ENCODE measurements at regions not wholly inside any gene's neighbourhood (a gene's known extent, or its start where the extent isn't known, plus 50 kb on each side); places are given as distances from the start of the nearest gene placed in this dataset.

DNA sequence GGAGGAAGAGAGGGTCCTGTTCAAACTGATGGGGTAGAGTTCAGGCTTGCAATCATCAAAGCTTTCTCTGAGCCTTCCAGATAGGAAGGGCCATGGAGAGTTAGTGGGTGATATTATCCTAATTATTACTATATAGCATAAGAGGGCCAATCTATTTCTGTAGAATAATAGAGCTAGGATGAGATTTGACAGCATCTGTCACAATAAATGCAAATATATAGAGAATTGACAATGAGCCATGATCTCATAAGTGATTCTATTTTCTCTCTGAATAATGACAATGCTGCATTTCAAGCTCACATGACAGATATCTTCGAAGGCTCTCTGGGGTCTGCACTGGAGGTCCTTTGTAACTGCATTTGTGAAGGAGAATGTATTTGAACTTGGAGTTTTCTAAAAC, 521.9 kb upstream of the CELF4 start:
- Histone ChIP-seq H3K4me1 (no peaks in the 10 kb centered on the region), H3K27ac (no peak overlapping the region), H3K9me3 (no peaks in the 10 kb centered on the region), H3K27me3 (no peaks in the 10 kb centered on the region), H3K36me3 (no peaks in the 10 kb centered on the region), H3K4me3 (no peak overlapping the region)
- WGBS, 2 donors, result 60 to 65% methylated on average over 1 of the region's 1 CpG
- ATAC-seq (ENCODE audit: low FRiP score in 2 of 2) (no peak), DNase-seq (no peak)
- TF ChIP-seq POLR2A (IDR thresholded peaks at IDR 0.05) (no peak), POLR2AphosphoS5 (IDR thresholded peaks at IDR 0.05) (no peak), EP300 (IDR thresholded peaks at IDR 0.05) (no peak)
- TF ChIP-seq, protein P1, sequence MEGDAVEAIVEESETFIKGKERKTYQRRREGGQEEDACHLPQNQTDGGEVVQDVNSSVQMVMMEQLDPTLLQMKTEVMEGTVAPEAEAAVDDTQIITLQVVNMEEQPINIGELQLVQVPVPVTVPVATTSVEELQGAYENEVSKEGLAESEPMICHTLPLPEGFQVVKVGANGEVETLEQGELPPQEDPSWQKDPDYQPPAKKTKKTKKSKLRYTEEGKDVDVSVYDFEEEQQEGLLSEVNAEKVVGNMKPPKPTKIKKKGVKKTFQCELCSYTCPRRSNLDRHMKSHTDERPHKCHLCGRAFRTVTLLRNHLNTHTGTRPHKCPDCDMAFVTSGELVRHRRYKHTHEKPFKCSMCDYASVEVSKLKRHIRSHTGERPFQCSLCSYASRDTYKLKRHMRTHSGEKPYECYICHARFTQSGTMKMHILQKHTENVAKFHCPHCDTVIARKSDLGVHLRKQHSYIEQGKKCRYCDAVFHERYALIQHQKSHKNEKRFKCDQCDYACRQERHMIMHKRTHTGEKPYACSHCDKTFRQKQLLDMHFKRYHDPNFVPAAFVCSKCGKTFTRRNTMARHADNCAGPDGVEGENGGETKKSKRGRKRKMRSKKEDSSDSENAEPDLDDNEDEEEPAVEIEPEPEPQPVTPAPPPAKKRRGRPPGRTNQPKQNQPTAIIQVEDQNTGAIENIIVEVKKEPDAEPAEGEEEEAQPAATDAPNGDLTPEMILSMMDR (IDR thresholded peaks at IDR 0.05), result no peak

DNA sequence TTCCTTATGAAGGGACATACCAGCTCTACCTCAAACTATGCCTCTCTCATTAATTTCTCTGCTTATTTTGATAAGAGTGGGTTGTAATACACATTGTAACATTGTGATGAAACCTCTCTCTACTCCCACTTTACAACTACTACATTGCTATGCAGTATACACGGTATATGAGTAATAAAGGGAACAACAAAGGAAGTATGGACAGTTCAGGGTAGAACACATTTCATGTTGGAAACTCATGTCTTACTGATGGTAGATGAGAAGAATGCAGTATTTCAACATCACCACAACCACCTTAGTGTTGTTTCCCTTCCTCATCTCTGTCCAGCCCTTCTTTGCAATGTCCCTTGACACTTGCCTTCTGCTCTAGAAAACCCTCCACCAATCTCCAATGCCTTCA, 515.9 kb upstream of the CELF4 start:
- Histone ChIP-seq H3K4me1 (no peaks in the 10 kb centered on the region), H3K9me3 (no peaks in the 10 kb centered on the region), H3K4me3 (no peak overlapping the region), H3K36me3 (no peaks in the 10 kb centered on the region), H3K27ac (no peak overlapping the region), H3K27me3 (no peaks in the 10 kb centered on the region)
- 57 to 88% methylated on average over 1 of the region's 1 CpG for WGBS, 2 donors
- TF ChIP-seq POLR2A (IDR thresholded peaks at IDR 0.05) (no peak), POLR2AphosphoS5 (IDR thresholded peaks at IDR 0.05) (no peak), EP300 (IDR thresholded peaks at IDR 0.05) (no peak)
- TF ChIP-seq, protein P1 (IDR thresholded peaks at IDR 0.05), result no peak
- no peak for ATAC-seq (ENCODE audit: low FRiP score in 2 of 2)
- no peak for DNase-seq

DNA sequence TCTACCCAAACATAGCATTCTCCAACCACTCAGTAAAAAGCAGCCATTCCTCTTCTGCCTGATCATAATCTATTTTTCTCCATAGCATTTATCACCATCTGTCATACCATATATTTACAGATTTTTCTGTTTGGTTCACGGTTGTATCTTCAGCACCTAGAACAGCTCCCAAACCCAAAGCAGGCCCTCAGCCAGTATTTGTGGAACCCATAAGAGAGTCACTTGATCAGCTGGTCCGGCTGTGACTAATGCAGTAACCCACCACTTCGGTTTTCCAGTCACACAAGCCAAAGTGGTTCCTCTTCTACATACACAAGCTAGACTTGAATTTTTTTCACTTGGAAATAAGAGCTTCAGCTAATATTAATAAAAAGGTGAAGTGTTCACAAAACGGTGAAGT, 511.6 kb upstream of the CELF4 start:
- no peak overlapping the region for H3K27ac ChIP-seq
- H3K4me3 ChIP-seq, result no peak overlapping the region
- TF ChIP-seq POLR2A (IDR thresholded peaks at IDR 0.05) (no peak), EP300 (IDR thresholded peaks at IDR 0.05) (no peak), POLR2AphosphoS5 (IDR thresholded peaks at IDR 0.05) (no peak)
- TF ChIP-seq, protein P1 (IDR thresholded peaks at IDR 0.05), result no peak
- H3K36me3 ChIP-seq, result no peaks in the 10 kb centered on the region
- ATAC-seq (ENCODE audit: low FRiP score in 2 of 2) (no peak), DNase-seq (no peak)
- no peaks in the 10 kb centered on the region for H3K9me3 ChIP-seq
- 36 to 49% methylated on average over 4 of the region's 4 CpGs for WGBS, 2 donors
- no peaks in the 10 kb centered on the region for H3K27me3 ChIP-seq
- no peaks in the 10 kb centered on the region for H3K4me1 ChIP-seq

DNA sequence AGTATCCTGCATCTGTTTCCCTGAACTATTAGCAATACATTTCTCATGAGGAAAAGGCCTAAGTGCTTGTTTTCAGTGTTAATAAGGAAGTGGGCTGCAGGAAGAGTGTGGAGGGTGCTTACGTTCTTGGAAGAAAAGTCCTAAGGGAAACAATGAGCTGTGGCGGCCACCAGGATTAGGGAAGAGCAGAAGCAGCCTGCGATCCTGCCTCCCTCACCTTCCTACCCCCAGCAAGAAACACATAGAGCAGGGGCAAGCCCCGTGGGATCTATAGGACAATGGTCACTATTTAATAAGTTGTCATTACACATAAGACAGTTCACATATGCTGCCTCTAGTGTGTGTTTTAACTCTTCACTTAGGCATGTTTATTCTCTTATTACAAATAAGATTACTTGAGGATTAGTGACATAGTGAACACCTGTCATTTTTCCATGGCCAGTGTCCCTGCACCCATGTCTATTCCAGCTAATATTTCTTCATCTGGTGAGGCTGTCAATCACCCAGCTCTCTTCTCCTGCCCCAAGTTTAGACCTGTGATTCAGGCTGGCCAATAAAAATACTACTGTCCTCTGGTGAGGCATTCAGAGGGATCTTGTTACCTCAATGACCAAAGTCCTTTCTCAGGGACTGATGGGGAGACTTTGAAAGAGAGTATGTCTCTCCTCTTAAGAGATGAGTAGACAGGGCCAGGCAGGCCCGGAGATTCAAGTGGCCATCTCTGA, 510.9 kb upstream of the CELF4 start:
- no peak overlapping the region for H3K27ac ChIP-seq
- H3K9me3 ChIP-seq, result no peaks in the 10 kb centered on the region
- no peaks in the 10 kb centered on the region for H3K4me1 ChIP-seq
- H3K27me3 ChIP-seq, result no peaks in the 10 kb centered on the region
- DNase-seq, result no peak
- H3K36me3 ChIP-seq, result no peaks in the 10 kb centered on the region
- no peak for TF ChIP-seq EP300 (IDR thresholded peaks at IDR 0.05)
- no peak for TF ChIP-seq POLR2A (IDR thresholded peaks at IDR 0.05)
- TF ChIP-seq, protein P1 (IDR thresholded peaks at IDR 0.05), result no peak
- no peak for TF ChIP-seq POLR2AphosphoS5 (IDR thresholded peaks at IDR 0.05)
- 68 to 69% methylated on average over 5 of the region's 5 CpGs for WGBS, 2 donors
- no peak overlapping the region for H3K4me3 ChIP-seq
- peak in 1 of 2 donors; percentile 37 for ATAC-seq (ENCODE audit: low FRiP score in 2 of 2)

DNA sequence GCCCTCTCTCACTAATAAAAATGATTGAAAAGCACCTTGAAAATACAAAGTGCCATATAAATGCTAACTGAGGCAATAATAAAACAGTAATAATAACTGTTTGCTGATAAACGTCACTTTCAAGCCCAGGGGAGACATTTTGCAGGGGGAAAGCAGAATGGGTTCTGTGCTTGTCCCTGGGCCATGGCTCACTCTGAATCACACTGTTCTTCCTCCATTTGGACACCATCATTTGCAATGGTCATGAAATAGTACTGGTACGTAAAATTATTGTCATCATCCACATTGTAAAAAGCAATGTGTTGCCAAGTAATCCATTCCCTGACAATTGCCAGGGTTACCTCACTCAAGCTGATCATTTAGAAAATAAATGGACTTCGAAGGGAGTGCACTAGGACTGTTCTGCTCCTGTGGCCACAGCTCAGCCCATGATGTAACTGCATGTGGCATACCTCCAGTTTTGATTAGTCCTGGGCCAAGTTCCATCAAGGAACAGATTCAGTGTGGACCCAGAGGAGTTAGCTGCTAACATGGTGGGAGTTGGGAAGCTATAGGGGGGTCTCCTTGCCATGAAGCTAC, 508.8 kb upstream of the CELF4 start:
- Histone ChIP-seq H3K4me1 (no peaks in the 10 kb centered on the region), H3K36me3 (no peaks in the 10 kb centered on the region), H3K27ac (no peak overlapping the region), H3K9me3 (no peaks in the 10 kb centered on the region), H3K4me3 (no peak overlapping the region), H3K27me3 (no peaks in the 10 kb centered on the region)
- TF ChIP-seq EP300 (IDR thresholded peaks at IDR 0.05), result no peak
- TF ChIP-seq, protein P1 (IDR thresholded peaks at IDR 0.05), result no peak
- ATAC-seq (ENCODE audit: low FRiP score in 2 of 2), result no peak
- no peak for DNase-seq
- 77 to 86% methylated on average over 3 of the region's 3 CpGs for WGBS, 2 donors
